ENCODE measurements at regions not wholly inside any gene's neighbourhood (a gene's known extent, or its start where the extent isn't known, plus 50 kb on each side); places are given as distances from the start of the nearest gene placed in this dataset.

GRCh38 chr3:72413228-72413627 lies 435.0 kb downstream of the SHQ1 start:
- no peak for DNase-seq
- Mint-ChIP-seq H3K27me3 (ENCODE audit: low read depth, poor library complexity) (no peaks in the 10 kb centered on the region), H3K36me3 (ENCODE audit: low read depth) (peaks cover 37% of the 10 kb centered on the region), H3K27ac (no peak overlapping the region), H3K4me3 (no peak overlapping the region), H3K9me3 (peaks cover 22% of the 10 kb centered on the region), H3K4me1 (peaks cover 37% of the 10 kb centered on the region)
- TF ChIP-seq CTCF (IDR thresholded peaks at IDR 0.05): no peak

- Mint-ChIP-seq H3K27me3 (ENCODE audit: low read depth, poor library complexity) (no peaks in the 10 kb centered on the region), H3K4me1 (peaks cover 45% of the 10 kb centered on the region), H3K27ac (no peak overlapping the region), H3K9me3 (peaks cover 18% of the 10 kb centered on the region), H3K4me3 (no peak overlapping the region), H3K36me3 (ENCODE audit: low read depth) (peaks cover 33% of the 10 kb centered on the region)
- DNase-seq: no peak
- no peak for TF ChIP-seq CTCF (IDR thresholded peaks at IDR 0.05)
These were observed 435.8 kb downstream of the SHQ1 start for GRCh38 chr3:72412340-72412956.

GRCh38 chr3:72411843-72412242 lies 436.4 kb downstream of the SHQ1 start:
- H3K36me3 Mint-ChIP-seq (ENCODE audit: low read depth): peaks cover 27% of the 10 kb centered on the region
- H3K27me3 Mint-ChIP-seq (ENCODE audit: low read depth, poor library complexity): no peaks in the 10 kb centered on the region
- peaks cover 51% of the 10 kb centered on the region for H3K4me1 Mint-ChIP-seq

GRCh38 chr3:72411126-72411525 lies 437.1 kb downstream of the SHQ1 start:
- Mint-ChIP-seq H3K27ac (no peak overlapping the region), H3K9me3 (peaks cover 10% of the 10 kb centered on the region), H3K36me3 (ENCODE audit: low read depth) (peaks cover 19% of the 10 kb centered on the region), H3K4me1 (peaks cover 59% of the 10 kb centered on the region), H3K27me3 (ENCODE audit: low read depth, poor library complexity) (no peaks in the 10 kb centered on the region), H3K4me3 (no peak overlapping the region)
- no peak for DNase-seq
- no peak for TF ChIP-seq CTCF (IDR thresholded peaks at IDR 0.05)

More at GRCh38 chr3:72411843-72412242, 436.4 kb downstream of the SHQ1 start:
- no peak for TF ChIP-seq CTCF (IDR thresholded peaks at IDR 0.05)
- peaks cover 15% of the 10 kb centered on the region for H3K9me3 Mint-ChIP-seq
- H3K27ac Mint-ChIP-seq: no peak overlapping the region
- DNase-seq: no peak
- H3K4me3 Mint-ChIP-seq: no peak overlapping the region

GRCh38 chr3:72408983-72409779 lies 439.1 kb downstream of the SHQ1 start:
- H3K27me3 Mint-ChIP-seq (ENCODE audit: low read depth, poor library complexity): no peaks in the 10 kb centered on the region
- no peak overlapping the region for H3K4me3 Mint-ChIP-seq
- TF ChIP-seq CTCF (IDR thresholded peaks at IDR 0.05): no peak
- DNase-seq: no peak
- peaks cover 4% of the 10 kb centered on the region for H3K36me3 Mint-ChIP-seq (ENCODE audit: low read depth)
- H3K27ac Mint-ChIP-seq: no peak overlapping the region
- H3K4me1 Mint-ChIP-seq: peaks cover 76% of the 10 kb centered on the region
- no peaks in the 10 kb centered on the region for H3K9me3 Mint-ChIP-seq
